Lower leg skin (tissue), 4 donors: ENCODE measurements at regions not wholly inside any gene's neighbourhood (a gene's known extent, or its start where the extent isn't known, plus 50 kb on each side); places are given as distances from the start of the nearest gene placed in this dataset.

Source experiments
- DNase-seq, 2 donors: peaks; one replicate each; pipeline ENCODE4 v3.0.0-alpha.2; 2019; ENCODE audit warnings: low spot score in 2 of 2
- H3K4me3 ChIP-seq: fragments of 200-600 bp; sonication (generic); 2 replicates; pipeline ENCODE4 v1.5.1; 2017; ENCODE audit warnings: mild to moderate bottlenecking, low read depth; ENCODE audit not compliant: poor library complexity, severe bottlenecking
- POLR2A ChIP-seq, 2 donors: fragments of 450-650 bp; IDR thresholded peaks; one replicate each; pipeline ENCODE4 v1.6.1; 2016 to 2017; ENCODE audit warnings: antibody characterized with exemption in 2 of 2, mild to moderate bottlenecking in 1 of 2, moderate library complexity in 1 of 2
- WGBS, 2 donors: methylation state at CpG; one replicate each; pipeline ENCODE4 v1.1.5; 2018; 5-methylcytosine and 5-hydroxymethylcytosine counted together
- intact Hi-C: fragments of 100-400 bp; cut with DNase I; formaldehyde crosslinking; loops from one replicate; pipeline ENCODE4 v1.15.0; 2023; ENCODE audit warnings: low total_unique reads
- TF ChIP-seq, protein P1 (sequence below), 3 donors: fragments of 450-650 bp; IDR thresholded peaks; one replicate each; pipeline ENCODE4 v1.5.1; 2016; ENCODE audit warnings: antibody characterized with exemption in 3 of 3, mild to moderate bottlenecking in 3 of 3, moderate library complexity in 2 of 3

DNA sequence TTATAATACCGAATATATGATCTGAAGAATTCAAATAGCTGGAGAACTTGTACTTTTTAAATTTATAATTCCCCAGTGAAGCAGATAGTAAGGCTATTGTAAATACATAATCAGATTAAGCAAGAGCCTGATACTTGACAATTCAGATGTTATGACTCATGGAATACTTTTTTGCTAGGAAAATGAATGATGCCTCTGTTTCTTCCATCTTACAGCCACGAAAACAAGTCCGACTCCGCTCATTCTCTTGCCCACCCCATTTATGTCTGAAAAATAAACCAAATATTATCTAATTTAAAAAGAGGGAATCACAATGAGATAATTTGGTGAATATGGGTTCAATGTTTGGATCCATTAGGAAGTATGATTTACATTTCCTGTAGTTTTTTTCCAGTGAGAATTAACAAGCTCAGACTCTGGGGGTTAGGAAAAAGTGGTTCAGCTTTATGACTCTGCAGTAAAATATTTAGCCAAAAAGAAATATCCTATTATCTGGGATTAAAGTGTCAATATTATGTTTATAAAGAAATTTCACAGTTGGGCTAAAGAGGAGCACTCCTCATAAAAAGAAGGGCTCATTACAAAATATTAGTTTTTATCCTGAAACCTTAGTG, 50.4 kb upstream of the DAB1 start:
- H3K4me3 ChIP-seq = no peak overlapping the region
- intact Hi-C loops = no loop called here
- no peak for DNase-seq
- 67 to 74% methylated on average over 4 of the region's 4 CpGs for WGBS, 2 donors
- TF ChIP-seq, protein P1, sequence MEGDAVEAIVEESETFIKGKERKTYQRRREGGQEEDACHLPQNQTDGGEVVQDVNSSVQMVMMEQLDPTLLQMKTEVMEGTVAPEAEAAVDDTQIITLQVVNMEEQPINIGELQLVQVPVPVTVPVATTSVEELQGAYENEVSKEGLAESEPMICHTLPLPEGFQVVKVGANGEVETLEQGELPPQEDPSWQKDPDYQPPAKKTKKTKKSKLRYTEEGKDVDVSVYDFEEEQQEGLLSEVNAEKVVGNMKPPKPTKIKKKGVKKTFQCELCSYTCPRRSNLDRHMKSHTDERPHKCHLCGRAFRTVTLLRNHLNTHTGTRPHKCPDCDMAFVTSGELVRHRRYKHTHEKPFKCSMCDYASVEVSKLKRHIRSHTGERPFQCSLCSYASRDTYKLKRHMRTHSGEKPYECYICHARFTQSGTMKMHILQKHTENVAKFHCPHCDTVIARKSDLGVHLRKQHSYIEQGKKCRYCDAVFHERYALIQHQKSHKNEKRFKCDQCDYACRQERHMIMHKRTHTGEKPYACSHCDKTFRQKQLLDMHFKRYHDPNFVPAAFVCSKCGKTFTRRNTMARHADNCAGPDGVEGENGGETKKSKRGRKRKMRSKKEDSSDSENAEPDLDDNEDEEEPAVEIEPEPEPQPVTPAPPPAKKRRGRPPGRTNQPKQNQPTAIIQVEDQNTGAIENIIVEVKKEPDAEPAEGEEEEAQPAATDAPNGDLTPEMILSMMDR (IDR thresholded peaks at IDR 0.05) = no peak
- TF ChIP-seq POLR2A (IDR thresholded peaks at IDR 0.05) = no peak
